Endothelial cell (in vitro differentiated cells): ENCODE measurements at regions not wholly inside any gene's neighbourhood (a gene's known extent, or its start where the extent isn't known, plus 50 kb on each side); places are given as distances from the start of the nearest gene placed in this dataset.
A peak's percentile ranks its signal among the peaks of the same experiment; 100 is the strongest.

Experiments used
- DNase-seq: peaks from one replicate; pipeline ENCODE4 v3.0.0; 2021; ENCODE audit warnings: low spot score
- H3K27ac Mint-ChIP-seq: one replicate; pipeline ENCODE4 v1.8.0; 2021; ENCODE audit warnings: mixed read lengths, inconsistent platforms; ENCODE audit not compliant: unreplicated experiment
- H3K27me3 Mint-ChIP-seq: one replicate; pipeline ENCODE4 v1.8.0; 2021; ENCODE audit warnings: mild to moderate bottlenecking, moderate library complexity, mixed read lengths, inconsistent platforms; ENCODE audit not compliant: unreplicated experiment
- H3K36me3 Mint-ChIP-seq: one replicate; pipeline ENCODE4 v1.8.0; 2021; ENCODE audit warnings: mild to moderate bottlenecking, low read depth, mixed read lengths, inconsistent platforms; ENCODE audit not compliant: unreplicated experiment
- H3K4me1 Mint-ChIP-seq: one replicate; pipeline ENCODE4 v1.8.0; 2021; ENCODE audit warnings: mild to moderate bottlenecking, mixed read lengths, inconsistent platforms; ENCODE audit not compliant: unreplicated experiment
- H3K4me3 Mint-ChIP-seq: one replicate; pipeline ENCODE4 v1.8.0; 2021; ENCODE audit warnings: mild to moderate bottlenecking, mixed read lengths, inconsistent platforms; ENCODE audit not compliant: unreplicated experiment
- H3K9me3 Mint-ChIP-seq: one replicate; pipeline ENCODE4 v1.8.0; 2021; ENCODE audit warnings: mixed read lengths, inconsistent platforms; ENCODE audit not compliant: unreplicated experiment
- TF ChIP-seq, protein P1 (sequence below): fragments of 200-600 bp; sonication (generic); IDR thresholded peaks from one replicate; pipeline ENCODE4 v1.5.0; 2021; ENCODE audit warnings: antibody characterized with exemption; ENCODE audit not compliant: unreplicated experiment

DNA sequence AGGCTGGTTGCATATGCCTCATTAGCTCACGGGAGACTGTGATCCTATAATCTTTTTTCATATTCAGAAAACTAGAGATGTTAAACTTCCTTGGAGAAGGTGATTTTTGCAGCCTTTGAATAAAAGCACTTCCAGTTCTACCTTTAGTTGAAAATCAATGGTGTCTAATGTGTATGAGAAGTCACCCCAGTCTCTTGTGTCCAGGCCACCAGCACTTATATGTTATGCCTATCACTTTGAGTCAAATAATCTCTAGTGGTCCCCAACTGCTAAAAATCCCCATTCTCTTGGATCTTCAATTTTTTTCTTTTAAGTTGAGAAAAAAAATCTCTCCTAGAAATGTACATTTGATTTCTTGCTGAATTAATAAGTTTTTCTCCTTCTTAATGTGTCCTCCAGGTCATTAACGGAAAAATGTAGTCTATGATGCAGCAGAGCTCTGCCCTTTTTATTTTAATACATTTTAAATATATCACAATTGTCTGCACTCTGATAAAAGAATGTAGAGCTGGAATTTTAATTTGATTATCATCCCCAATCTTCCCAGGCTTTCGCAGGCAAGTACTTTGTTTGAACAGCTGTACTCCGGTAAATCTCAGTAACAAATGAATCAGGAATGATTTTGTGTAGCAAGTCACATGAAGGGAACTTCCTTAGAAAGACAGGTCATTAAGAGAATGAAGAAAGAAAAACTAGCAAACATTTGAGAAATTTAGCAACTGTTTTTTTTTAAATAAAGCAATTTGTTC is 147.0 kb downstream of the SOX4 start:
- no peak for DNase-seq
- TF ChIP-seq, protein P1, sequence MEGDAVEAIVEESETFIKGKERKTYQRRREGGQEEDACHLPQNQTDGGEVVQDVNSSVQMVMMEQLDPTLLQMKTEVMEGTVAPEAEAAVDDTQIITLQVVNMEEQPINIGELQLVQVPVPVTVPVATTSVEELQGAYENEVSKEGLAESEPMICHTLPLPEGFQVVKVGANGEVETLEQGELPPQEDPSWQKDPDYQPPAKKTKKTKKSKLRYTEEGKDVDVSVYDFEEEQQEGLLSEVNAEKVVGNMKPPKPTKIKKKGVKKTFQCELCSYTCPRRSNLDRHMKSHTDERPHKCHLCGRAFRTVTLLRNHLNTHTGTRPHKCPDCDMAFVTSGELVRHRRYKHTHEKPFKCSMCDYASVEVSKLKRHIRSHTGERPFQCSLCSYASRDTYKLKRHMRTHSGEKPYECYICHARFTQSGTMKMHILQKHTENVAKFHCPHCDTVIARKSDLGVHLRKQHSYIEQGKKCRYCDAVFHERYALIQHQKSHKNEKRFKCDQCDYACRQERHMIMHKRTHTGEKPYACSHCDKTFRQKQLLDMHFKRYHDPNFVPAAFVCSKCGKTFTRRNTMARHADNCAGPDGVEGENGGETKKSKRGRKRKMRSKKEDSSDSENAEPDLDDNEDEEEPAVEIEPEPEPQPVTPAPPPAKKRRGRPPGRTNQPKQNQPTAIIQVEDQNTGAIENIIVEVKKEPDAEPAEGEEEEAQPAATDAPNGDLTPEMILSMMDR: no peak
- Mint-ChIP-seq H3K9me3 (no peaks in the 10 kb centered on the region), H3K4me1 (peaks cover 56% of the 10 kb centered on the region), H3K4me3 (no peak overlapping the region), H3K27me3 (peaks cover 3% of the 10 kb centered on the region), H3K27ac (peak overlapping the region; percentile 80), H3K36me3 (peaks cover 6% of the 10 kb centered on the region)

DNA sequence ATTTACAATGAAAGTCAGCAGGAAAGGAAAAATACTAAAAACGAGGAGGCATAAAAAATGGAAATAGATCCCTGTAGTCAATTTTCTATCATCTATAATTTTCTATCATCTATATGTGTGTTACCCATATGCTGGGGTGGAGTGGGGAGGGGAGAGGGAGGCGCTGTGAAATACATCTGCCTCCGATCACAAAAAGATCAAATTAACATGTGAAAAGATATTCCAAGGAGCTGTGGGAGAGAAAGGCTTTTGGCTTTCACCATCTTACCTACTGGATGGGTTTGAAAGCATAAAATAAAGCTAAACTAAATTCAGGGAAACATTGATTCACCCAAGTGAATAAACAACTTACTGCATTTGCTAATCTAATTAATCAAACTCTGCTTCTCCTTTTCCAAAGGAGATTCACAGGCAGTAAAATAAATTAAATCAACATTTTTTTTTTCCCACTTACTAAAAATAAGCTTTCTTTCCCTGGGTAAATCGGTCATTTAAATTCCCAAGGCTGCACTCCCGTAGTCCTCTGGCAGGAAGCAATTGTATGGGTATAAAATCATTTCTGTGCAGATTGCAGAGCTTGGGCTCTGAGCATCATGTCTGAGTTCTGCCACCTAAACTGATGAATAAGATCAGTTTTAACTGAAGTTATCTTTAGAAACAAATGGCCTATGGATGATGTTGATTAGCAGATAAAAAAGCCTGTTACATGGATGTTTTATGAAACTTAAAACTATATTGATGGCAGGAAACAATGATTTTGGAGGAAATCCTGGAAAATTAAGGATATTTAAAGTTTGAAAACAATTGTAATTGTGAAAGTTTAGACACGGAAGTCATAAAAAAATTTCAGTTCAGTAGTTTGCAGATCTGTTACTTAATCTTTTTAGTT is 147.9 kb downstream of the SOX4 start:
- TF ChIP-seq, protein P1: no peak
- Mint-ChIP-seq H3K4me1 (peaks cover 51% of the 10 kb centered on the region), H3K9me3 (no peaks in the 10 kb centered on the region), H3K27me3 (peaks cover 3% of the 10 kb centered on the region), H3K36me3 (peaks cover 3% of the 10 kb centered on the region), H3K4me3 (peak overlapping the region; percentile 39), H3K27ac (peak overlapping the region; percentile 83)
- DNase-seq: no peak

DNA sequence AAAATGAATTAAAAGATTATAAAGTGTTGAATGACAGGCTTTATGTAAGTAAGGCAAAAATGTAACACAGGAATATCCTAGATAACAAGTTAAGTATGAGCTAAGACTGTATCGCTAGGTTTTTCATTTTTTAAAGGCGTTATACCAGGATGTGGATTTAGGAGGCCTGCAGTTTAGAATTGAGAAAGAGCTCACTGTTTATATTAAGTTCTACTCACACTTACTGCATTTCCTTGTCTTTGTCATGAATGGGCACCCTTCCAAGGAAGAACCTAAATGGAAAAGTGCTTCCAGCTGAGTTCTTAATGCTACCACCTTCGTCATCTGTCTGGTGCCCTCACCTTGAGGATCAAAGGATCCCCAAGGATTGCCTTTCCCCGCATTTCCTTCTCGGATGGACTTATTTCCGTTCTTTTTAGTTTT is 148.7 kb downstream of the SOX4 start:
- Mint-ChIP-seq H3K27ac (peak overlapping the region; percentile 83), H3K36me3 (peaks cover 3% of the 10 kb centered on the region), H3K4me3 (no peak overlapping the region), H3K27me3 (peaks cover 3% of the 10 kb centered on the region), H3K9me3 (no peaks in the 10 kb centered on the region), H3K4me1 (peaks cover 54% of the 10 kb centered on the region)
- no peak for DNase-seq
- TF ChIP-seq, protein P1: no peak

DNA sequence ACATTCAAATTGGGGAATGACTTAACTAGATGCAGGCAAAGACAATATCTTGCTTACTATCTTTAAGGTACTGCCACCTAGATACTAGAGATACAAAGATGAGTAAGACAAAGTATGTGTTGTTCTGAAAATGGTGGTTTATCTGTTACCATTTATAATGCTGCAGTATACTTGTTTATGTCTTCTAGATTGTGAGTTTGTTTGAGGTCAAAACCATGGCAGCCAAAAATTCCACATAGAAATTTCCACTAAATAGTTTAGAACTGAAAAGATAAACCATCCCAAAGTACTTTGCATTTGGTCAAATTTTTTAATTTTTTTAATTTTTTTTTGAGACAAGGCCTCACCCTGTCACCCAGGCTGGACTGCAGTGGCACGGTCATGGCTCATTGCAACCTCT is 150.8 kb downstream of the SOX4 start:
- no peak overlapping the region for H3K27ac Mint-ChIP-seq
- peaks cover 3% of the 10 kb centered on the region for H3K36me3 Mint-ChIP-seq
- H3K9me3 Mint-ChIP-seq: no peaks in the 10 kb centered on the region
- peaks cover 1% of the 10 kb centered on the region for H3K27me3 Mint-ChIP-seq
- DNase-seq: no peak
- peaks cover 50% of the 10 kb centered on the region for H3K4me1 Mint-ChIP-seq
- no peak overlapping the region for H3K4me3 Mint-ChIP-seq
- TF ChIP-seq, protein P1: no peak
